Chondrocyte (in vitro differentiated cells): ENCODE measurements at regions not wholly inside any gene's neighbourhood (a gene's known extent, or its start where the extent isn't known, plus 50 kb on each side); places are given as distances from the start of the nearest gene placed in this dataset.

Experiments
- DNase-seq: peaks from one replicate; pipeline ENCODE4 v3.0.0; 2021; ENCODE audit warnings: mixed read lengths, low spot score
- H3K27ac Mint-ChIP-seq: one replicate; pipeline ENCODE4 v1.8.0; 2021; ENCODE audit warnings: mild to moderate bottlenecking, moderate library complexity, mixed read lengths; ENCODE audit not compliant: unreplicated experiment
- H3K27me3 Mint-ChIP-seq: 2 replicates; pipeline ENCODE4 v1.8.0; 2021; ENCODE audit warnings: low read depth, mixed read lengths
- H3K36me3 Mint-ChIP-seq: 2 replicates; pipeline ENCODE4 v1.8.0; 2021; ENCODE audit warnings: low read depth, mixed read lengths
- H3K4me1 Mint-ChIP-seq: 2 replicates; pipeline ENCODE4 v1.8.0; 2021; ENCODE audit warnings: low read depth, mild to moderate bottlenecking, mixed read lengths
- H3K4me3 Mint-ChIP-seq: one replicate; pipeline ENCODE4 v1.8.0; 2021; ENCODE audit warnings: mild to moderate bottlenecking, moderate library complexity, mixed read lengths; ENCODE audit not compliant: unreplicated experiment
- H3K9me3 Mint-ChIP-seq: 2 replicates; pipeline ENCODE4 v1.8.0; 2021; ENCODE audit warnings: low read depth, mixed read lengths
- TF ChIP-seq, protein P1 (sequence below): fragments of 200-600 bp; sonication (generic); IDR thresholded peaks from 2 replicates; pipeline ENCODE4 v1.5.0; 2021; ENCODE audit warnings: antibody characterized with exemption, mild to moderate bottlenecking, moderate library complexity

DNA sequence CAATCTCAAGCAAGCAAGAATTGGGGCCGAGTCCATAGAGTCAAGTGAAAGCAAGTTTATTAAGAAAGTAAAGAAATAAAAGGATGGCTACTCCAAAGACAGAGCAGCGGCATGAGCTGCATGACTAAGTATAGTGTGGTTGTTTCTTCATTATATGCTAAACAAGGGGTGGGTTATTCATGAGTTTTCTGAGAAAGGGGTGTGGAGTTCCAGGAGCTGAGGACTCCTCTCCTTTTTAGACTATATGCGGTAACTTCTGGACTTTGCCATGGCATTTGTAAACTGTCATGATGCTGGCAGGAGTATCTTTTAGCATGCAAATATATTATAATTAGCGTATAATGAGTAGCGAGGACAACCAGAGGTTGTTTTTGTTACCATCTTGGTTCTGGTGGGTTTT, 819.9 kb downstream of the KCNJ2 start:
- no peak overlapping the region for H3K4me3 Mint-ChIP-seq
- peaks cover 4% of the 10 kb centered on the region for H3K36me3 Mint-ChIP-seq
- no peak overlapping the region for H3K27ac Mint-ChIP-seq
- peaks cover 18% of the 10 kb centered on the region for H3K9me3 Mint-ChIP-seq
- no peaks in the 10 kb centered on the region for H3K27me3 Mint-ChIP-seq
- TF ChIP-seq, protein P1, sequence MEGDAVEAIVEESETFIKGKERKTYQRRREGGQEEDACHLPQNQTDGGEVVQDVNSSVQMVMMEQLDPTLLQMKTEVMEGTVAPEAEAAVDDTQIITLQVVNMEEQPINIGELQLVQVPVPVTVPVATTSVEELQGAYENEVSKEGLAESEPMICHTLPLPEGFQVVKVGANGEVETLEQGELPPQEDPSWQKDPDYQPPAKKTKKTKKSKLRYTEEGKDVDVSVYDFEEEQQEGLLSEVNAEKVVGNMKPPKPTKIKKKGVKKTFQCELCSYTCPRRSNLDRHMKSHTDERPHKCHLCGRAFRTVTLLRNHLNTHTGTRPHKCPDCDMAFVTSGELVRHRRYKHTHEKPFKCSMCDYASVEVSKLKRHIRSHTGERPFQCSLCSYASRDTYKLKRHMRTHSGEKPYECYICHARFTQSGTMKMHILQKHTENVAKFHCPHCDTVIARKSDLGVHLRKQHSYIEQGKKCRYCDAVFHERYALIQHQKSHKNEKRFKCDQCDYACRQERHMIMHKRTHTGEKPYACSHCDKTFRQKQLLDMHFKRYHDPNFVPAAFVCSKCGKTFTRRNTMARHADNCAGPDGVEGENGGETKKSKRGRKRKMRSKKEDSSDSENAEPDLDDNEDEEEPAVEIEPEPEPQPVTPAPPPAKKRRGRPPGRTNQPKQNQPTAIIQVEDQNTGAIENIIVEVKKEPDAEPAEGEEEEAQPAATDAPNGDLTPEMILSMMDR = no peak
- peaks cover 3% of the 10 kb centered on the region for H3K4me1 Mint-ChIP-seq
- no peak for DNase-seq

DNA sequence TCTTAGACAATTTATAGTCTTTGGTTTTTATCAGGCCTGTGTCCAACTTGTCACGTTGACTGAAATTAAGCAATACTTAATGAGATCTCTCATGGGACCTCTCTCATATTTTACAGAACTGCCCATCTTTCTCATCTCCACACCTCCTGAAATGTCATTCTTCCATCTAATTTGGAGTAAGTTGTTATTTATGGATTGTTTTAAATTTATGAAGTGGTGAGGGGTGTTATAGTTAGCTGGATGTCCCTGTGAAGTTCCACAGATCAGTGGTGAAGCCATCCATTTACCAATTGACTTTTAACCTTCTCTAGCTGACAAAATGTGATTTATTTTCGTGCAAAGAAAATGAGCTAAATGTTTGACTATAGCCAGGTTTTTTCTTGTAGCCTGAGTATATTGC, 824.9 kb downstream of the KCNJ2 start:
- no peaks in the 10 kb centered on the region for H3K4me1 Mint-ChIP-seq
- no peak overlapping the region for H3K27ac Mint-ChIP-seq
- no peaks in the 10 kb centered on the region for H3K27me3 Mint-ChIP-seq
- TF ChIP-seq, protein P1 = no peak
- DNase-seq = no peak
- H3K36me3 Mint-ChIP-seq = peaks cover 2% of the 10 kb centered on the region
- H3K4me3 Mint-ChIP-seq = no peak overlapping the region
- H3K9me3 Mint-ChIP-seq = peaks cover 17% of the 10 kb centered on the region

DNA sequence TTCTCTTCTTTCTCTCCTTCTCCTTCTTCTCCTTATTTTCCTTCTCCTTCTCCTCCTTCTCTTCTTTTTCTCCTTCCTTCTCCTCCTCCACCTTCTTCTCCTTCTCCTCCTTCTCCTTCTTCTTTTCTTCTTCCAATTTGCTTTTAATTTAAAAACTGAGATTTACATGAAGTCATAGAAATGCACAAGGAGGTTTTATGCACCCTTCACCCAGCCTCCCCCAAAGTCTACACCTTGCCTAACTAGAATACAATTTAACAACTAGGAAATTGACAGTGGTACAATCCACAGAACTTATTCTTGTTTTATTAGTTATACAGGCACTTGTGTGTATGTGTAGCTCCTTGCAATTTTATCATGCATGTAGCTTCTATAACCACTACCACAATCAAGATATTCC, 826.7 kb downstream of the KCNJ2 start:
- Mint-ChIP-seq H3K27me3 (no peaks in the 10 kb centered on the region), H3K9me3 (peaks cover 14% of the 10 kb centered on the region)

DNA sequence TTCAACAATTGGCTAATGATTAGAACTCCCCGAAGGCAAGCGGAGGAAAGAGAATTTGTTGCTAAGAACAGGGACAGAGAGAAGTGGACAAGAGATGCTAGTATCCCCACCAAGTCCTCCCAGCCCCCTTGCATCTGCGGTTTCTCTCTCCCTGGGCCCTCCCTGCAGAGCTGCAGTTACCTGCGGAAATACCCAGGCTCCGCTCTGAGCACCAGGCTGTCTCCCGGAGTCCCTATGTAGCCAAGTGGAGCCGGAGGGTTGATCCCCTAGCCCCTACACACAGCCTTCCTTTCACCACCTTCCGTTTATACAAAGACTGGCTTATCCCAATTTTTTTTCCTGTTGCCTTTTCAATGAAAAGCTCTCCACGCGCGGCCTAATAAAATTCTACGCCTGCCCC, 834.4 kb downstream of the KCNJ2 start:
- TF ChIP-seq, protein P1 = no peak
- no peaks in the 10 kb centered on the region for H3K4me1 Mint-ChIP-seq
- no peaks in the 10 kb centered on the region for H3K36me3 Mint-ChIP-seq
- H3K4me3 Mint-ChIP-seq = no peak overlapping the region
- H3K9me3 Mint-ChIP-seq = no peaks in the 10 kb centered on the region
- H3K27ac Mint-ChIP-seq = no peak overlapping the region
- no peak for DNase-seq
- no peaks in the 10 kb centered on the region for H3K27me3 Mint-ChIP-seq

More for the DNA sequence above, 826.7 kb downstream of the KCNJ2 start:
- H3K4me3 Mint-ChIP-seq = no peak overlapping the region
- TF ChIP-seq, protein P1 = no peak
- H3K36me3 Mint-ChIP-seq = no peaks in the 10 kb centered on the region
- H3K4me1 Mint-ChIP-seq = no peaks in the 10 kb centered on the region
- no peak for DNase-seq
- no peak overlapping the region for H3K27ac Mint-ChIP-seq

DNA sequence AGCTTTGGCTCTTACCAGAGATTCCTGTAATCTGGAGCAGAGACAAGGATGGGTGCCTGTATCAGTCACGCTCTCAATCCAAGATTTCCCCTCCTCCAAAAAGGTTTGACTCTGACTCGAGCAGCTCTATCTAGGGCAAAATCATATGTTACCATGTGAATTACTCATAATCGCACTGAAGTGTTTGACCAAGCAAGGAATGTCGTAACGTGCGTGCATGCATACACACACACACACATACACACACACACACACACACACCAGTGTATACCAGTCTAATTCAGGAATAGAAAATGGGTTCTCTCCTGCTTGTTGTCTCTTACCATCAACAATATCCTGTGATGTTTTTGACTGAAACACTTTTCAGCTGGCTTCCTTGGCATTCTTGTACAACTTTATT, 835.1 kb downstream of the KCNJ2 start:
- no peaks in the 10 kb centered on the region for H3K4me1 Mint-ChIP-seq
- H3K36me3 Mint-ChIP-seq = no peaks in the 10 kb centered on the region
- no peak overlapping the region for H3K4me3 Mint-ChIP-seq
- H3K27ac Mint-ChIP-seq = no peak overlapping the region
- no peaks in the 10 kb centered on the region for H3K9me3 Mint-ChIP-seq
- DNase-seq = no peak
- TF ChIP-seq, protein P1 = no peak
- no peaks in the 10 kb centered on the region for H3K27me3 Mint-ChIP-seq
